ENCODE measurements at regions not wholly inside any gene's neighbourhood (a gene's known extent, or its start where the extent isn't known, plus 50 kb on each side); places are given as distances from the start of the nearest gene placed in this dataset.
A peak's percentile ranks its signal among the peaks of the same experiment; 100 is the strongest.
"Not testable (repeated sequence)": the region's sequence is repeated elsewhere in the genome, so short reads cannot be mapped to it uniquely, and the experiment has no call there.

DNA sequence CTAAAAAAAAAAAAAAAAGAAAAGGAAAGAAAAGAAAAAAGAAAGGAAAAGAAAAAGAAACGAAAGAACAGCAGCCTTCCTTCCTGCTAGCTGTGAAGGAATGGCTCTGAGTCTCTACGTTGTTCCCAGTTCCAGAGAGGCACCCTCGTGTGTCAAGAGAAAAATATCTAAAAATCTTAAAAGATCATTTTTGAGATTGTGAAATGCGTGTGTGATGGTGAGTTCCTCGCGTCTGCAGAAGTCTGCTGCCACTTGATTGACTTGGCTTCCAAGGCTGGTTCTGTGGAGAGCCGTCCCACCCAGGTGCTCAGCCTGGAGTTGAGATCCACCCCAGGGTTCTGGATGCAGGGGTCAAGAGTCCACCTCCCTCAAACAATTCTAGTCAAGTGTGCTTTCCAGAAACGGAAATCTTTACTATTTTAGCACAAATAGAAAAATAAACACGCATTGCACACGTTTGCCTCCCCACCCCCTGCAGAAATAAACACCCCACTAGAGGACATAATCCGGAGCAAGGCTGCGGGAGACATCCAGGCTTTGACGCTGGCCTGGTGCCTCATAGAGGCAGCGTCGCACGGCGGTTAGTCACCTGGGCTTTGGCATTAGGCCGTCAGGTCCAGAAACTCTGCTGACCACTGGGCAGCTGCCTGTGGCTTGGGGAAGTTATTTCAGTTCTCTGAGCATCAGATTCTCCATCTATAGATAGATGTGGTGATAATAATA is 265.4 kb downstream of the FAM43A start:
- DNase-seq (ENCODE audit: low spot score), result no peak

DNA sequence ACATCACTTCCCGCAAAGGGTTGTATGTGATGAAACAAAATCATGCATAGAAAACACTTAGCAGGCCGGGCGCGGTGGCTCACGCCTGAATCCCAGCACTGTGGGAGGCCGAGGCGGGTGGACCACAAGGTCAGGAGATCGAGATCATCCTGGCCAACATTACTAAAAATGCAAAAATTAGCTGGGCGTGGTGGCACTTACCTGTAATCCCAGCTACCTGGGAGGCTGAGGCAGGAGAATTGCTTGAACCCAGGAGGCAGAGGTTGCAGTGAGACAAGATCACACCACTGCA is 265.9 kb downstream of the FAM43A start:
- DNase-seq (ENCODE audit: low spot score), result not testable (repeated sequence)

DNA sequence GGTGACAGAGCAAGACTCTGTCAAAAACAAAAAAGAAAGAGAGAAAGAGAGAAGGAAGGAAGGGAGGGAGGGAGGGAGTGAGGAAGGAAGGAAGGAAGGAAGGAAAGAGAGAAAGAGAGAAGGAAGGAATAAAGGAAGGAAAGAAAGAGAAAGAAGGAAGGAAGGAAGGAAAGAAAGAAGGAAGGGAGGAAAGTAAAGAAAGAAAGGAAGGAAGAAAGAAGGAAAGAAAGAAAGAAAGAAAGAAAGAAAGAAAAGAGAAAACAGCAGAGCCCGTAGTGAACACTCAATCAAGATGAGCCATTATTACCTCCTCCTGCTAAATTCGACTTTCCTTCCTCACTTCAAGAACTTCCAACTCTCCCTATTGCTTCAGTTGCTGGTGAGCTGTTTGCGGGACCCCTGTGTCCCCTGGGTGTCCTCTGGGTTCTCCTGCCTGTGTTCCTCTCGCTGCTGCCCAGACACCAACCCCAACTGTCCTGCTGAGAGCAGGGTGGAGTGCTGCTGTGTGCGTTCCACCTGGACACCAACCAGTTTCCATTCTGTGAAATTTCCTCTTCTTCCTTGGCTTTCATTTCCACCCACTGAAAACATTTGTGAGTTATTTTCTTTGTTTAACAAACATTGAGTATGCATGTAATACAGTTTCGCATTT is 266.4 kb downstream of the FAM43A start:
- DNase-seq (ENCODE audit: low spot score), result no peak

DNA sequence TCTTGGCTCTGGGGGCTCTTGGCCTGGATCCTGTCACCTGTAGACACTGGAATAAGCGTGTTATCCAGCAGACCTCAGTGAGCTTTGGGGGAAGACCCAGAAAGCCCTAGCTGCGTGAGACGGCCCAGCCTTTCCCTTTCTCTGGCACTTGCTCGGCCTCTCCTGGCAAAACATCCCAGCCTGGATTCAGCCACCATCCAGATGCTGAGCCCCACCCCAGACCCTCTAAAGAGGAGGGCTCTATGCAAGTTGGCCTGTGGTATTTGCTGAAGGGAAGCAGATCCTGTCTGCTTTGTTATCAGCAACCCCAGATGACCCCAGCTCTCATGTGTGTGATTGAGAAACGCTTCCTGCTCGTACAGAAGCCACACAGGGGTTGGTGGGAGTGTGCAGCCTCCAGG is 267.2 kb downstream of the FAM43A start:
- DNase-seq (ENCODE audit: low spot score), result no peak

DNA sequence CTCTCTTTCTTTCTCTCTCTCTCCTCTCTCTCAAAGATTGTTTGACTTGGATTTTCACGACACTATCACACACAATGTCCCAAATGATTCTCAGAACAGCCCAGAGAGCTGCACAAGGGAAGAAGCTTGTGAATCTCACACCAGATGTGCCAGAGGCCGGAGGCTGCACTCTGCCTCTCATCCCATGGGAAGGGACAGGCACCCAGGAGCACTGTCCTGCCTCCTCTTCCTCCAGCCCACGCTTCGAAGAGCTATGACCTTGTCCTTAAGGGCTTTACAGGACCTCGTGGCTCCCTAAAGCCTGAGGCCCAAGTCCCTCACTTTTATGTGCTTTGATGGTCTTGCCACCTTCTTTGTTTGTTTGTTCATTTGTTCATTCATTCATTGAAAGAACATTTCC is 267.6 kb downstream of the FAM43A start:
- no peak for DNase-seq (ENCODE audit: low spot score)

DNA sequence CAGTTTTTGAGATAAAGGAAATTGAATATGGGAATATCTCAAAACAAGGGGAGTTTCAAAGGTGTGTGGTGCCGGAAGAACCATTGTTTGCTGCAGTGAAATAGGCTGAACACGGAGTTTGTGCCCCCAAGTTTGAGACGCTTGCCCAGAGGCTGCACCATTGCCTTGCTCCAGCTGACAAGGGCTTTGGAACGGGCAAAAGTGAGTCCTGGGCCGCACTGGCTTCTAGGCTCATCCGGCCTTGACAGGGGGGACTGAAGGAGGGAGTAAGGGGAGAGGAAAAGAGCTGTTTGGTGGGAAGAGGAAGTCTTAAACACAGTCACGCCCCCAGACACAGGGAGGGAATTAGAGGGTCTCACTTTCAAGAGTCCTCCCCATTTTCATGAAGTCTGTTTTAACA is 269.9 kb downstream of the FAM43A start:
- DNase-seq (ENCODE audit: low spot score), result no peak

DNA sequence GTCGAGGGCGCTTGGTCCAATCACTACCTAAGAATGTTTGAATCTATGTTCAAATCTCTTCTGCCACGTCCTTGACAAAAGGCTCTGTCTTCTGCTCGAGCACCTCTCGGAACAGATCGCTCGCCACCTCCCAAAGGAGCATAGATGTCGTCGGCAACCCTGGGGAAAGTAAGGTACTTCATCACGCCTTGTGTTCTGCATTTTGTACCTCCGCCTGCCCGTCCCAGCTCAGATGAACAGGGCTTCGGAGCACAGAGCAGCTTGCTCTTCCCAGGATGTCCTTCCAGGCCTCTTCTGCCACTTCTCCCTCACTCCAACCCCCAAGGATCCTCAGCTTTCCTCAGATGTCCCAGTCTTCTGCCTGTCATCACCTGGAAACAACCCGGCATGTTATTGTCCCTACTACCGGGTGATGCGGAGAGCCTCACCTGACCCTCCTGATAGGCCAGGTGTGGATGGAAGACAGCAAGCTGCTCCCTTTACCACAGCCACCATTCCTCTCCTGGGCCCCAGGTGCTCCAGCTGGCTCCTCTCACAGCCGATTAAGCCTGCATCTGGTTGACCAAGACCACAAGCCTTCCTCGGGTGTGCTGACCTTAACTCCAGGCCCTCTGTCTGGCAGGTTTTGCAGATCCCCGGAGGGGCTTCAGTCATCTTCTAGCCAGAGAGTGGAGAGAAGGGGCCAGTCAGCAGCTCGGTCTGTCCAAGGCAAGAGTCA is 270.5 kb downstream of the FAM43A start:
- no peak for DNase-seq (ENCODE audit: low spot score)

DNA sequence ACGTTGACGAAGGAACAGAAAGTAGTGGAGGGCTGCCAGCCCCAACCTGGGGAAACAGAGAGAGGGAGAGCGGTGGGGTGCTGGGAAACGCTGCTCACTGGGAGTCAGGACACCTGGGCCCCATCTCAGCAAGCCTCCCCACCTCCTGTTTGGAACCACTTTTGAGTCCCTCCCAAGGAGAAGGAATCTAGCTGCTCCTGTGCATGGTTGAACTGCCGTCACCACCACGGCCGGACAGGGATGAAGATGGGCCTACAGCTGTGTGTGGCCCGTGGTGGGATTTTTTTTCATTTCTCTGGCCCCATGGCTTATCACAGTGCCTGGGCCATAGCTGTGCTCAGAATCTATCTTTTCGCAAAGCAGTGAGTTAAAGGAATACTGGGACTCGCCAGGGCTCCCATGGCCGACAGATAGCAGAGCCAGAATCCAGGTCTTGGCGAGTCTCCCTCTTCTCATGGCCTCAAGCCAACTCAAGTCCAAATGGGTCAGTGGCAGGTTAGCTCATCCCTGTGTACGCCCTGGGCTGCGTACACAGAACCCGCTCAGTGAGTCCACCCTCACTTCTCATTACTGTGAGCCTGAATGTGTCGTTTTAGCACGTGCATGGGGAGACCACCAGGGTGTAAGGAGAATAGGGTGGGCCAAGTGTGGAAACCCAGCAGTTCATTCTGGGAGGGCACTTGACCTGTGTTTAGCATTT is 271.2 kb downstream of the FAM43A start:
- DNase-seq (ENCODE audit: low spot score), result no peak

DNA sequence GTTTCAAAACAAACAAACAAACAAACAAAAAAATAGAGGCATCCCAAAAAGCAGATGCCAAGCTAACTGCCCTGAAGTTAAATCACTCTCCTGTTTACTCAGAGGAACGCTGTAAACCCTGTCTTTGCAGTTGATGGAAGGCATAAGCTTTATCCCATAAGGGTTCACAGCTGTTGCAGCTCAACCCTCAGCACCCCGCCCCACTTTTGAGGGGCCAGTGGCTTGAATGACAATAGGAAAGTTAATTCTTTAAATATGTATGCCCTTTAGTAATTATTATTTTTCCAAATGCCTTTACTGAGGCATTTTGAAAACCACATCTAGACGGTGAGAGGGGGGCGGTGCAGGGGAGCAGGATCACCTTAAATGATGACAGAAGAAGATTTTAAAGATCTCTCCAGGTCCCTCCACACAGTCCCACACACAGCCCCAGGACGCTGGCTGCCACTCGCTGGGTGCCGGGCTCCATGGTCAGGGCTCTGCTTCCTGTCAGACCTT is 272.1 kb downstream of the FAM43A start:
- DNase-seq (ENCODE audit: low spot score), result no peak

DNA sequence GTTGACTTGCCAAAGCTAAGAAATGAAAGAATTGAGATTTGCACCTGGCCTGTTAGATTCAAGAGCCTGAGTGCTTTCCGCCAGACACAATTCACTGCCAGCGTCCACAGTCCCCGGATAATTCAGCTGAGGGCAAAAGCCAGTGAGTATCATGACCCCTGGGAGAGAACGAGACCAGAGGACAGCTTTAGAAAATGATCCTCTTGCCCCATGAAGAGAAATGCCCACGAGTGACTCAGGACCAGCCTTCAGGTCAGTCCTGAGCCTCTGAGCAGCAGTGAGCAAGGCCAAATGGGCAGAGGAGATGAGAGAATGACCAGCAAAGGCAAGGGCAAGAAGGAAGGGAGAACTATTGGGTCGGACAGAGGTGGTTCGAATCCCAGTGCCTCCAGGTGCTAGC is 273.5 kb downstream of the FAM43A start:
- no peak for DNase-seq (ENCODE audit: low spot score)

DNA sequence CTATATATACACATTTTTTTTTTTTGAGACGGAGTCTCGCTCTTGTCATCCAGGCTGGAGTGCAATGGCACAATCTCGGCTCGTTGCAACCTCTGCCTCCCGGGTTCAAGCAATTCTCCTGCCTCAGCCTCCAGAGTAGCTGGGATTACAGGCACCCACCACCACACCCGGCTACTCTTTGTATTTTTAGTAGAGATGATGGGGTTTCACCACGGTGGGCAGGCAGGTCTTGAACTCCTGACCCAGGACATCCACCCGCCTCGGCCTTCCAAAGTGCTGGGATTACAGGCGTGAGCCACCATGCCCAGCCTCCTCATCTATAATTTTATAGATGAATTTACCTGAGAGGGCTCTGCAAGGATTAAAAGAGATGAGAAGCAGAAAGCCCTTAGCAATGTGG is 274.0 kb downstream of the FAM43A start:
- DNase-seq (ENCODE audit: low spot score), result not testable (repeated sequence)

DNA sequence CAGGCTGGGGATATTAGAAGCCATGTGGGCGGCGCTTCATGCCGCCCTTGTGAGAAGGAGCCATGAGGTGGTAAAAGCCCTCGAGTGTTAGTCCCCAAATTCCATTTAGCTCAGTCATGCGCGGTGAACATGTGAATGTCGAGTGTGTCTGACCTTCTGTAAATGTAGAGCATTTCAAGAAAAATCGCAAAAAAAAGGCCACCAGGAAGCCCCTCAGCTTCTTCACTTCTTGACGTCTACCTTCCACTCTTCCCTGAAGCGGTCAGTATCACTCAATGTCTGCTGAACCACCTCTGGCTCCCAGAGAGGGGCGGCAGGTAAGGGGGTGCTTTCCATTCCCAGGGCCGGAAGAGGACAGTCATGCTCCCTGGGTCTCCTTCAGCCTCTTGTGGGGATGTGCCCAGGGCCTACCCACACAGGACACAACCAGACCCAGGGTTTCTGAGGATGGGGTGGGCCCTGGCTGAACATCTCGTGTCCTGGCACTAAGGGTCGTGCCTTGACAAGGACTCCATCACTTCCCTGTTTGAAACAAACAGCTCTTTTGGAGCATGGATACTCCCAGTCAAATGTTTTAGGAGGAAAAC is 274.9 kb downstream of the FAM43A start:
- DNase-seq (ENCODE audit: low spot score), result no peak

DNA sequence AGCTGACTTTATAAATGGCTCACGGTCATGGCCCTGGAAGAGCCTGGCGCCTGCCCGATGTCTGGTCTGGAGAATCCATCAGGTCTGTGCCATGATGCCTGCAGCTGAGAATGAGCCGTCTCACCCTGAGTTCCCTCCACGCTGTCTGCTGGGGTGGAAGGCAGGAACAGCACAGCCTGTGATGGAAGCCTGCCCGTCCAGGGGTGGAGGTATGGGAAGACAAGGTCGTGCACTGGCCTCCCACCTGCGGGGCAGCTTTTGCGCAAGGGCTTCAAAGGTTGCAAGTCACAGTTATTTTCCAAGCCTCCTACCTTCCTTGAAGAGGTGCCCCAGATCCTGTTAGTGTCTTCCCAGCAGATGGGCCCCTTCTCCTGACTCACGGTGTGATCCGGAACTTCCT is 275.5 kb downstream of the FAM43A start:
- no peak for DNase-seq (ENCODE audit: low spot score)

DNA sequence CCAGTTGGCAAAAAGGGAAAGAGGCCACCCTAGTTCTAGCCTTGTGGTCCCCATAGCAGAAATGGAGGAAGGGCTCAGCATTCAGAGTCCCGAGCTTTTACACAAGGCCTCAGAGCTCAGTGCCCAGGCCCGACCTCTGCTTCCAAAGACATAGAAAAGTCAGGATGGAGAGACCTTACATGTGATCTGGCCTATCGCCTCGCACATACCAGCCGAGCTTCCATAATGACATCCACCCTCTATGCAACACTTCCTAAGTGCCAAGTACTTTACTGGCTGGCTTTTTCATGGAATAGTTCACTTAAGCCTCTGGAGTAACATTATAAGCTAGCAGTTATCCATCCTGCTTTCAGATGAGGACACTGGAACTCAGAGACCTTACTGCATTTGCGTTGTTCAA is 275.9 kb downstream of the FAM43A start:
- DNase-seq (ENCODE audit: low spot score), result no peak

DNA sequence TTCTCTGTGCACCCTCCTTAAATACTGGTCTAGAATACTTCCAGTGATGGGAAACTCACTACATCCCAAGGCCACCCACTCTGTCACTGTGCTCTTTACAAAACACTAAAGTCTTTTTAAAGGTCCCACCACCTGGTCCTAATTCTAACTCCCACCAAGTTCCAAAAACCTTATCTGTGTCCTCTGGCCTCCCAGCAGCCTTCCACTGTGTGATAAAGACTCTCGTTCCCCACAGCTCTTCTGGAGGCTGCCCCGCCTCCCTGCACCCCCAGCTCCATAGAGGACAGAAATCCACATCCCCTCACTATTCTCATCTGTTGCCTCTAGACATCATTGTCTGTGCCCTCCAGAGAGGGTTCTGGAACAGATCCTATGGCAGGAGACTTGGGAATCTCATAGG is 276.4 kb downstream of the FAM43A start:
- no peak for DNase-seq (ENCODE audit: low spot score)

DNA sequence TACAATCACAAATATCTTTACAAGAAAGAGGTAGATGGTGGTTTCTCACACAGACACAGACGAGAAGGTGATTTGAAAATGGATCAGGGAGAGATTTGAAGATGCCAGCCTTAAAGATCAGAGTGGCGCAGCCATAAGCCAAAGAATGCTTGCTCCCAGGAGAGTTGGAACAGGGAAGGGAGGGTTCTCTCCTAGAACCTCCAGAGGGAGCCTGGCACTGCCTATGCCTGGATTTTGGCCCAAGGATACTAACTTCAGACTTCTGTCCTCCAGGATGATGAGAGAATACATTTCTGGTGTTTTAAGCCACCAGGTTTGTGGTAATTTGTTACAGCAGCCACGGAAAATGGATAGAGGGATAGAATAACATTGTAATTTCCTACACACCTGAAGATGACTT is 279.1 kb downstream of the FAM43A start:
- DNase-seq (ENCODE audit: low spot score), result peak; percentile 8

DNA sequence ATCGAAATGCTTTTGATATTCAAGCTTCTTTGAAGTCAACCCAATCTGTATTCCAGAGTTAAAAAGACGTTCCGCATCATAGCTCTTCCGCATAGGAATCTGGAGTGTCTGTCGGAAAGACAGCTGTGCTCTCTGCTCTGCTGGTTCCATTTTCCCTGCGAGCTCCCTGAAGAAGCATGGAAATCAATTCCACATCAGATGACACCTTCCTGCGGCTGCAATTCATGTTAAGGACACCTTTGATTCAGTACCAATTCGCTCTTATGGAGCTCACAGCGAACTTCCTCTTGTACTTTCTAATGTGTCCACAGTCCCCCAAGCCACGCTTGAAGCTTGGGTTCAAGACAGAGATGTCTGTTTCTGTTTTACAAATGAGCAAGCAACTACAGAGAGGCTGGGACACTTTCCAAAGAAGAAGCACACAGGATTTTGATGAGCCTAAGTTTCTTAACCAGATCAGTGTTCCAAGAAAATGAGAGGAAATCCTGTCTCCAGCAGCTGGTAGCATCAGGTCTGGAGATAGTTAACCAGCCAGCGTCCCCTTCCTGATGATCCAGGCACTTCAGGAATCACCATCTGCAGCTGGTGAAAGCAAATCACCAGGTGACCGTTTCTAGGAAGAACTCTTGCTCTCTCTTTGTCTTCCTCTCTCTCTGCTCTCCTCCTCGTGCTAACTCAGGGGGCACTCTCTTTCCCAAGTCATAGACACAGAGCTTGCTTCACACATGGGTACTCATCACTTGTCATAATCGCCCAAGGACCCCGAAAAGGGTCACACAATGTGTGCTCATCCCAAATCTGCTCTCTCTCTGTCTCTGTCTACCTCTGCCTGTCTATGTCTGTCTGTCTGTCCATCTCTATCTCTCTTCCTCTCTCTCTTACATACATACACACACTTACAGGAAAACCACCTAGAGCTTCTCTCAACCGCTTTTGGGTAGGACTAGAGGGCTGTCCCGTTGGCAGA is 281.8 kb downstream of the FAM43A start:
- no peak for DNase-seq (ENCODE audit: low spot score)

DNA sequence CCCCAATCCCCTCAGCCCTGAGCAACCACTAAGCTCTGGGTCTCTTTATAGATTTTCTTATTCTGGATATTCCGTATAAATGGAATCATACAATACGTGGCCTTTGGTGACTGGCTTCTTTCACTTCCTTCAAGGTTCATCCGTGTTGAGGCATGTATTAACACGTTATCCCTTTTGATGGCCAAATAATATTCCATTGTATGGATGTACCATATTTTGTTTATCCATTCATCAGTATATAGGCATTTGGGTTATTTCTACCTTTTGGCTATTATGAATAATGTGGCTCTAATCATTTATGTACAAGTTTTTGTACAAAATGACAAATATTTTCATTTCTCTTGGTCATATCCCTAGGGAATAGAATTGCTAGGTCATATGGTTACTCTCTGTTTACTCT is 284.4 kb downstream of the FAM43A start:
- no peak for DNase-seq (ENCODE audit: low spot score)

DNA sequence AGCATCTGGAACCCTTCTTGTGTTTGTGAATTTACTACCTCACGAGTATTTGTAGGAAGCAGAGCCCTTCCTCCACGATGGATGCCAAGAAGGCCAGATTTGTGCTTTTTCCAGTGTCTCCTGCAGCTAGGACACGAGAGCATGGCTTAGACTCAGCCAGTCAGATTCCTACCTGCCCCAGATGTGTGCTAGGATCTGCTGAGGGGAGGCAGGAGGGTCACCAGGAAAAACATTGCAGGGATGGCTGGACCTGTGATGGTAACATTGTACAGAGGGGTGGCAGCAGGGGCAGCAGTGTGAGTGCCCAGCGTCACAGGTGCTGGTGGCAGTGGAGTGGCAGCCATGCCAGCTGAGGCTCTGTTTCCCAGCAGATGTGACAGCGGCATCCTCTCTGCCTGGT is 285.3 kb downstream of the FAM43A start:
- DNase-seq (ENCODE audit: low spot score), result no peak

DNA sequence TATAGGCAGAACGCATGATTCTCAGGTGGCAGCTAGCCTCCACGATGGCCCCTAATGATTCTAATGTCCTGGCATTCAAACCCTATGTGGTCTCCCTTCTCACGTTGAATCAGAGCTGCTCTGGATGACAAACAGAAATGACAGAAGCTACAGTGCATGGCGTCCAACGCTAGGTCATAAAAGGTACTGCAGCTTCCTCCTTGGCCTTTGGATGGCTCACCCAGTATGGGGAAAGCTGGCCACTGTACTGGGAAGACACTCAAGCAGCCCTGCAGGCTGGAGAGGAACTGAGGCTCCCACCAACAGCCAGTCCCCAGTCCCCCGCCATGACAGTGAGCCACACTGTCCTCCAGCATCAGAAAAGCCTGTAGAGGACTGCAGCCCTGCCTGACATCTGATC is 286.3 kb downstream of the FAM43A start:
- peak; percentile 22 for DNase-seq (ENCODE audit: low spot score)

DNA sequence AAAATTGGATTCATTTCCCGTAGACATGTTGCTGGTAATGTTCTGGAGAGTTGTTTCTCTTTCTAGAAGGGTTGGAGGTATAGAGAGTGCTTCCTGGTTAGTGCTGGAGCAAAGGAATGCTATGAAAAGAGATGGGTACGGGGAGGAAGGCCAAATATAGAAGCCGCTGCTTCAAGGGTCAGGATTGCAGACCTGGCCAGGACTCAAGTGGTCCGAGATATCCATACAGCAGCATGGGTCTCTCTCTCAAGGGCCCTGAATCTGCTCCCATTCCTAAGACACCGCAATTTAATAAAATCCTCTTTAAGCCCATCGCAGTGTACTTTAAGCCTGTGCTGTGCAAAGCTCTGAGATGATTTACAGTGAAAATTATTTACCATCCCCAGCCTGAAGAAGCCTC is 287.0 kb downstream of the FAM43A start:
- no peak for DNase-seq (ENCODE audit: low spot score)

All from RKO (cell line).